B cell (primary cell): ENCODE measurements at regions not wholly inside any gene's neighbourhood (a gene's known extent, or its start where the extent isn't known, plus 50 kb on each side); places are given as distances from the start of the nearest gene placed in this dataset.

ENCODE experiments used
- ATAC-seq: fragments of 200-7000 bp; cut with Tn5 transposase; one replicate; pipeline ENCODE4 v1.10.0; 2021; ENCODE audit warnings: low read depth, mild to moderate bottlenecking, moderate number of reproducible peaks, moderate library complexity
- CTCF ChIA-PET: fragments of 350-600 bp; sonication (Branson Sonifier 250); formaldehyde crosslinking; loops from one replicate; lab custom pipeline; 2021; ENCODE audit warnings: antibody characterized with exemption, inconsistent platforms; lab: Charles Lee
- POLR2A ChIA-PET: fragments of 350-600 bp; sonication (Branson Sonifier 250); formaldehyde crosslinking; loops from one replicate; lab custom pipeline; 2021; ENCODE audit warnings: antibody characterized with exemption; lab: Charles Lee
- DNase-seq: peaks from one replicate; pipeline ENCODE4 v3.0.0; 2013
- H2AFZ ChIP-seq: 2 replicates; pipeline ENCODE4 v1.6.1; 2012; ENCODE audit warnings: mild to moderate bottlenecking, low read depth, low read length; ENCODE audit not compliant: insufficient read depth, poor library complexity, severe bottlenecking
- H3K27ac ChIP-seq, 2 donors: 1 replicate in 1 of 2; 2 replicates in 1 of 2; pipeline ENCODE4 v1.5.1; 2012 to 2013; ENCODE audit warnings: low read length in 2 of 2, mild to moderate bottlenecking in 2 of 2, moderate library complexity in 1 of 2
- H3K27me3 ChIP-seq, 4 experiments: fragments of 200-600 bp in 1 of 4; sonication (generic) in 1 of 4; replicated peaks in 1 of 4; 1 replicate in 2 of 4; 2 replicates in 2 of 4; pipeline versions ENCODE4 v1.6.1 to v1.7.0; 2013 to 2016; ENCODE audit warnings: low read length in 3 of 4, mild to moderate bottlenecking in 2 of 4, mixed read lengths in 1 of 4, moderate library complexity in 1 of 4; ENCODE audit not compliant: insufficient read depth in 4 of 4, control insufficient read depth in 3 of 4; ENCODE audit errors: control extremely low read depth in 1 of 4
- H3K36me3 ChIP-seq, 2 experiments: replicated peaks in 1 of 2; 1 replicate in 1 of 2; 2 replicates in 1 of 2; pipeline versions ENCODE4 v1.6.1 to v1.7.1; 2013; ENCODE audit warnings: low read length in 1 of 2; ENCODE audit not compliant: insufficient read depth in 2 of 2, control insufficient read depth in 1 of 2; ENCODE audit errors: control extremely low read depth in 1 of 2, extremely low read depth in 1 of 2
- H3K4me1 ChIP-seq, 2 donors: fragments of 200-600 bp in 1 of 2; sonication (generic) in 1 of 2; 1 replicate in 1 of 2; 2 replicates in 1 of 2; pipeline versions ENCODE4 v1.5.1 to v1.6.1; 2013 to 2017; ENCODE audit warnings: low read length in 2 of 2; ENCODE audit not compliant: control insufficient read depth in 2 of 2, insufficient read depth in 2 of 2
- H3K4me2 ChIP-seq: replicated peaks from 2 replicates; pipeline ENCODE3; 2012; ENCODE audit warnings: mild to moderate bottlenecking, low read depth, low read length; ENCODE audit not compliant: poor library complexity, severe bottlenecking
- H3K4me3 ChIP-seq, 5 experiments: fragments of 200-600 bp in 1 of 5; sonication (generic) in 1 of 5; 1 replicate in 3 of 5; 2 replicates in 2 of 5; pipeline versions ENCODE4 v1.5.1 to v1.7.0; 2011 to 2016; ENCODE audit warnings: low read length in 4 of 5, mild to moderate bottlenecking in 4 of 5, low read depth in 2 of 5, control low read depth in 1 of 5, moderate library complexity in 1 of 5; ENCODE audit not compliant: insufficient read depth in 1 of 5; ENCODE audit errors: control extremely low read depth in 1 of 5, extremely low read depth in 1 of 5
- H3K79me2 ChIP-seq: fragments of 200-600 bp; sonication (generic); one replicate; pipeline ENCODE4 v1.6.0; 2016; ENCODE audit warnings: low read length; ENCODE audit not compliant: control insufficient read depth, insufficient read depth
- H3K9ac ChIP-seq: fragments of 200-600 bp; sonication (generic); 2 replicates; pipeline ENCODE4 v1.6.1; 2017; ENCODE audit warnings: mild to moderate bottlenecking, low read length, moderate library complexity
- H3K9me3 ChIP-seq, 3 donors: one replicate each; pipeline versions ENCODE4 v1.6.1 to v1.7.1; 2013; ENCODE audit warnings: low read length in 2 of 3; ENCODE audit not compliant: control insufficient read depth in 2 of 3, insufficient read depth in 1 of 3; ENCODE audit errors: control extremely low read depth in 1 of 3
- H4K20me1 ChIP-seq: 2 replicates; pipeline ENCODE4 v1.6.0; 2012; ENCODE audit warnings: mild to moderate bottlenecking, low read length; ENCODE audit not compliant: insufficient read depth, control insufficient read depth, poor library complexity, severe bottlenecking
- H3K27ac Mint-ChIP-seq: one replicate; pipeline ENCODE4 v1.8.0; 2021; ENCODE audit warnings: mixed read lengths
- H3K27me3 Mint-ChIP-seq: one replicate; pipeline ENCODE4 v1.8.0; 2021; ENCODE audit warnings: mixed read lengths
- H3K4me1 Mint-ChIP-seq: one replicate; pipeline ENCODE4 v1.8.0; 2021; ENCODE audit warnings: mixed read lengths
- H3K4me3 Mint-ChIP-seq: one replicate; pipeline ENCODE4 v1.8.0; 2021; ENCODE audit warnings: mixed read lengths
- H3K9me3 Mint-ChIP-seq: one replicate; pipeline ENCODE4 v1.8.0; 2022; ENCODE audit warnings: mixed read lengths; ENCODE audit not compliant: insufficient read depth
- EZH2 ChIP-seq: IDR thresholded peaks from 2 replicates; pipeline ENCODE4 v1.6.1; 2012; ENCODE audit warnings: borderline replicate concordance, low read depth, mild to moderate bottlenecking, moderate library complexity, low read length; ENCODE audit not compliant: insufficient read depth, poor library complexity, severe bottlenecking
- WGBS: methylation state at CpG from one replicate; pipeline ENCODE4 v1.1.5; 2013; ENCODE audit warnings: missing lambda C conversion rate; ENCODE audit not compliant: insufficient coverage; 5-methylcytosine and 5-hydroxymethylcytosine counted together
- intact Hi-C: fragments of 100-400 bp; cut with micrococcal nuclease; formaldehyde crosslinking; loops from one replicate; pipeline ENCODE4 v1.10.0; 2022
- TF ChIP-seq, protein P1 (sequence below): fragments of 200-600 bp; IDR thresholded peaks from one replicate; pipeline ENCODE4 v1.8.0; 2022; ENCODE audit warnings: antibody characterized with exemption, mild to moderate bottlenecking

DNA sequence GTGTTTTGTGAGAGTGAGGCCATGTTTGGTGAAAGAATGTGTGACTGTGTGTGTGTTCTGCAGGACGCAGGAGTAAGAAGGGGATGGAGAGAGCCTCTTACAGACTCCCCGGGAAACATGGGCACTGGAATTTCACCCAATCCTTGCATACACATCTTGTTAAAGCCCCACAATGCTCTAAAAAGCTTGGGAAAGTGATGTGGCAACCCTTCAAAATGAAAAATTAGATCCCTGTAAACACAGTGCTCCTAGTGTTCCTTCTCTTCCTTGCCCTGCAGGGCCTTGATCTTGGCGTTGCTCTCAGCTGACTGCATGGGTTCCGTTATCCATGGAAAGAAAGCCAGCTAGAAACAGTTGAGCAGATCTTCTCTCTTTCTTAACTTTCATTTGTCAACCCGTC, 701.7 kb downstream of the SEMA5A start:
- no peaks in the 10 kb centered on the region for H3K4me1 ChIP-seq
- H3K27ac ChIP-seq, result no peak overlapping the region
- ATAC-seq (no peak), DNase-seq (no peak)
- H3K9ac ChIP-seq, result no peak overlapping the region
- POLR2A ChIA-PET, result no interaction called here
- 88% methylated on average over 2 of the region's 5 CpGs for WGBS
- H2AFZ ChIP-seq, result no peak overlapping the region
- H3K36me3 ChIP-seq, result no peaks in the 10 kb centered on the region
- no peak overlapping the region for H3K27ac Mint-ChIP-seq
- CTCF ChIA-PET, result no interaction called here
- H3K4me3 ChIP-seq, result no peak overlapping the region
- no peaks in the 10 kb centered on the region for H3K4me1 Mint-ChIP-seq
- H3K27me3 ChIP-seq, result no peaks in the 10 kb centered on the region
- H3K27me3 Mint-ChIP-seq, result no peaks in the 10 kb centered on the region
- H3K9me3 Mint-ChIP-seq, result peaks cover 2% of the 10 kb centered on the region
- no peak for TF ChIP-seq EZH2
- TF ChIP-seq, protein P1, sequence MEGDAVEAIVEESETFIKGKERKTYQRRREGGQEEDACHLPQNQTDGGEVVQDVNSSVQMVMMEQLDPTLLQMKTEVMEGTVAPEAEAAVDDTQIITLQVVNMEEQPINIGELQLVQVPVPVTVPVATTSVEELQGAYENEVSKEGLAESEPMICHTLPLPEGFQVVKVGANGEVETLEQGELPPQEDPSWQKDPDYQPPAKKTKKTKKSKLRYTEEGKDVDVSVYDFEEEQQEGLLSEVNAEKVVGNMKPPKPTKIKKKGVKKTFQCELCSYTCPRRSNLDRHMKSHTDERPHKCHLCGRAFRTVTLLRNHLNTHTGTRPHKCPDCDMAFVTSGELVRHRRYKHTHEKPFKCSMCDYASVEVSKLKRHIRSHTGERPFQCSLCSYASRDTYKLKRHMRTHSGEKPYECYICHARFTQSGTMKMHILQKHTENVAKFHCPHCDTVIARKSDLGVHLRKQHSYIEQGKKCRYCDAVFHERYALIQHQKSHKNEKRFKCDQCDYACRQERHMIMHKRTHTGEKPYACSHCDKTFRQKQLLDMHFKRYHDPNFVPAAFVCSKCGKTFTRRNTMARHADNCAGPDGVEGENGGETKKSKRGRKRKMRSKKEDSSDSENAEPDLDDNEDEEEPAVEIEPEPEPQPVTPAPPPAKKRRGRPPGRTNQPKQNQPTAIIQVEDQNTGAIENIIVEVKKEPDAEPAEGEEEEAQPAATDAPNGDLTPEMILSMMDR, result no peak
- no peaks in the 10 kb centered on the region for H4K20me1 ChIP-seq
- H3K9me3 ChIP-seq, result peaks cover 0 to 30% (median 0%) of the 10 kb centered on the region in 3 donors
- no peak overlapping the region for H3K4me3 Mint-ChIP-seq
- H3K79me2 ChIP-seq, result no peaks in the 10 kb centered on the region
- H3K4me2 ChIP-seq, result no peak overlapping the region
- intact Hi-C loops, result no loop called here

DNA sequence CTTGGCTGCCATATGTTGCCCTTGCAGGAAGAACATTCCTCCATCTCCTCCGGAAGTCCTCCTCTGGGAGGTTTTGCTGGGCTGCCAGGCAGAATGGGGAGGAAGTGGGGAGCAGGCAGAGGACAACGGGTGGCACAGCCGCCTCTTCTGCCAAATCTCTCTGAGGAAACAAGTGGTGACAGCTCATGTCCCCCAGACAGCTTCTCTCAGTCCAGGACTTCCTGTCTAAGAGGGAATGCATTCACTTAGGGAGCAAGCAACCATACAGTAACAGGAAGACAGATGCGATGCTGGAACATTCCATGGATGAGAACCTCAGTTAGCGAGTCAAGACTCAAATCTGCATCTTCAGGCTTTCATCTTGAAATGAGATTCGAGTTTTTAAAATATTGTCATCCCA, 701.0 kb downstream of the SEMA5A start:
- Histone ChIP-seq H3K4me1 (no peaks in the 10 kb centered on the region), H3K9me3 (peaks cover 0 to 26% (median 0%) of the 10 kb centered on the region in 3 donors), H2AFZ (no peak overlapping the region), H4K20me1 (no peaks in the 10 kb centered on the region), H3K4me2 (no peak overlapping the region), H3K79me2 (no peaks in the 10 kb centered on the region), H3K27me3 (no peaks in the 10 kb centered on the region), H3K27ac (no peak overlapping the region), H3K36me3 (no peaks in the 10 kb centered on the region), H3K9ac (no peak overlapping the region), H3K4me3 (no peak overlapping the region)
- POLR2A ChIA-PET, result no interaction called here
- ATAC-seq, result no peak
- Mint-ChIP-seq H3K4me3 (no peak overlapping the region), H3K27ac (no peak overlapping the region), H3K4me1 (no peaks in the 10 kb centered on the region), H3K9me3 (peaks cover 2% of the 10 kb centered on the region), H3K27me3 (no peaks in the 10 kb centered on the region)
- no peak for TF ChIP-seq EZH2
- TF ChIP-seq, protein P1, result no peak
- 76% methylated on average over 2 of the region's 6 CpGs for WGBS
- CTCF ChIA-PET, result no interaction called here
- no peak for DNase-seq
- intact Hi-C loops, result no loop called here
